ENCODE measurements at regions not wholly inside any gene's neighbourhood (a gene's known extent, or its start where the extent isn't known, plus 50 kb on each side); places are given as distances from the start of the nearest gene placed in this dataset.

DNA sequence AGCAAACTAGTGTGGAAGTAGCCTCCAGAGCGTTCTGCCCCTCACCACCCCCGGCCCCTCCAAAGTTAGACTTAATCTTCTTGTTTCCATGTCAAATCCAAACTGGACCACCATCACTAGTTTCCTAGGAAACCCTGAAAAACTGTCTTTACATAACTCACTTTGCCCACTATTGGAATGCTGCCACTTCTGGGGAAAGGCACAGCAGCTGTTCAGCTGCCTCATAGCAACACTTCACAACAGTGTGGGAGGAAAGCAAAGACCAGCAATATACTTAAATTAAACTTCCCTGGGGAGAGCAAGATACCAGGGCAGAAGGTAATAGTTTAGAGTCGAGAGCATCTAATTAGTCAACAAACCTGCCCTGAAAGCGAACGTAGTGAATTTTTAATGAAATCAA, 452.2 kb downstream of the KCNJ2 start:
- TF ChIP-seq, protein P1, sequence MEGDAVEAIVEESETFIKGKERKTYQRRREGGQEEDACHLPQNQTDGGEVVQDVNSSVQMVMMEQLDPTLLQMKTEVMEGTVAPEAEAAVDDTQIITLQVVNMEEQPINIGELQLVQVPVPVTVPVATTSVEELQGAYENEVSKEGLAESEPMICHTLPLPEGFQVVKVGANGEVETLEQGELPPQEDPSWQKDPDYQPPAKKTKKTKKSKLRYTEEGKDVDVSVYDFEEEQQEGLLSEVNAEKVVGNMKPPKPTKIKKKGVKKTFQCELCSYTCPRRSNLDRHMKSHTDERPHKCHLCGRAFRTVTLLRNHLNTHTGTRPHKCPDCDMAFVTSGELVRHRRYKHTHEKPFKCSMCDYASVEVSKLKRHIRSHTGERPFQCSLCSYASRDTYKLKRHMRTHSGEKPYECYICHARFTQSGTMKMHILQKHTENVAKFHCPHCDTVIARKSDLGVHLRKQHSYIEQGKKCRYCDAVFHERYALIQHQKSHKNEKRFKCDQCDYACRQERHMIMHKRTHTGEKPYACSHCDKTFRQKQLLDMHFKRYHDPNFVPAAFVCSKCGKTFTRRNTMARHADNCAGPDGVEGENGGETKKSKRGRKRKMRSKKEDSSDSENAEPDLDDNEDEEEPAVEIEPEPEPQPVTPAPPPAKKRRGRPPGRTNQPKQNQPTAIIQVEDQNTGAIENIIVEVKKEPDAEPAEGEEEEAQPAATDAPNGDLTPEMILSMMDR (IDR thresholded peaks at IDR 0.05) = no peak
- TF ChIP-seq POLR2A (IDR thresholded peaks at IDR 0.05) = no peak
